HepG2 (cell line): ENCODE measurements at regions not wholly inside any gene's neighbourhood (a gene's known extent, or its start where the extent isn't known, plus 50 kb on each side); places are given as distances from the start of the nearest gene placed in this dataset.

Source experiments
- ATAC-seq: fragments of 200-7000 bp; cut with Tn5 transposase; 3 replicates; pipeline ENCODE4 v1.9.1; 2020; ENCODE audit warnings: mild to moderate bottlenecking, moderate library complexity
- BruUV-seq: library from RNA; stranded (reverse); fragments of 400-500 nt; replicated peaks from 2 replicates; lab custom pipeline; 2021; lab: Mats Ljungman, UMichigan
- CTCF ChIA-PET: fragments of 300-600 bp; formaldehyde crosslinking; extraction: SDS; loops from one replicate; lab custom pipeline; 2021; ENCODE audit warnings: low total read pairs, inconsistent platforms, low intra/inter-chr PET ratio; lab: Yijun Ruan, JAX
- POLR2A ChIA-PET: fragments of 350-600 bp; sonication (Branson Sonifier 250); formaldehyde crosslinking; loops from one replicate; lab custom pipeline; 2020; ENCODE audit warnings: antibody characterized with exemption, inconsistent platforms; lab: Yijun Ruan, JAX
- DNase-seq: peaks from one replicate; pipeline ENCODE4 v3.0.0-alpha.2; 2015; ENCODE audit warnings: low spot score
- FAIRE-seq: peaks from 3 replicates; lab custom pipeline; 2011; peaks lifted over from hg19 to GRCh38; lab: Jason Lieb, UNC
- H2AFZ ChIP-seq: one replicate; pipeline ENCODE4 v1.6.1; 2011; ENCODE audit warnings: low read length, inconsistent platforms
- H3K27ac ChIP-seq: fragments of 300-600 bp; 3 replicates; pipeline ENCODE4 v1.8.0; 2011; ENCODE audit warnings: mixed run types, mild to moderate bottlenecking, mixed read lengths, low read length, inconsistent platforms; ENCODE audit not compliant: insufficient read depth; ENCODE audit errors: extremely low read length
- H3K27me3 ChIP-seq, 2 experiments: fragments of 200-600 bp in 1 of 2; 2 replicates in 1 of 2; 3 replicates in 1 of 2; pipeline versions ENCODE4 v1.6.0 to v1.8.0; 2011; ENCODE audit warnings: low read length in 2 of 2, mild to moderate bottlenecking in 2 of 2, moderate library complexity in 2 of 2, inconsistent platforms in 1 of 2; ENCODE audit not compliant: insufficient read depth in 2 of 2, control insufficient read depth in 1 of 2
- H3K36me3 ChIP-seq, 2 experiments: fragments of 200-600 bp in 1 of 2; replicated peaks in 1 of 2; 2 replicates in 1 of 2; 3 replicates in 1 of 2; pipeline versions ENCODE4 v1.5.1 to v1.8.0; 2011; ENCODE audit warnings: low read length in 2 of 2, inconsistent platforms in 1 of 2; ENCODE audit not compliant: insufficient read depth in 2 of 2, control insufficient read depth in 1 of 2
- H3K4me1 ChIP-seq: 2 replicates; pipeline ENCODE4 v1.5.1; 2012; ENCODE audit warnings: low read length, inconsistent platforms; ENCODE audit not compliant: insufficient read depth
- H3K4me2 ChIP-seq: 2 replicates; pipeline ENCODE4 v1.6.0; 2011; ENCODE audit warnings: low read depth, low read length, inconsistent platforms
- H3K4me3 ChIP-seq, 3 experiments: fragments of 200-600 bp in 1 of 3; sonication (generic), shearing (Covaris generic) in 1 of 3; replicated peaks in 1 of 3; 2 replicates each; pipeline ENCODE4 v1.5.1; 2011 to 2016; ENCODE audit warnings: low read length in 3 of 3, inconsistent platforms in 2 of 3, low read depth in 2 of 3, mild to moderate bottlenecking in 2 of 3, control low read depth in 1 of 3, mixed read lengths in 1 of 3; ENCODE audit not compliant: insufficient read depth in 1 of 3
- H3K79me2 ChIP-seq: one replicate; pipeline ENCODE4 v1.6.1; 2011; ENCODE audit warnings: low read length, inconsistent platforms; ENCODE audit not compliant: insufficient read depth
- H3K9ac ChIP-seq: 2 replicates; pipeline ENCODE4 v1.6.0; 2011; ENCODE audit warnings: mild to moderate bottlenecking, low read depth, low read length, inconsistent platforms; ENCODE audit not compliant: insufficient read depth
- H3K9me3 ChIP-seq: 2 replicates; pipeline ENCODE4 v1.5.1; 2012; ENCODE audit warnings: mild to moderate bottlenecking, low read length
- H4K20me1 ChIP-seq: 2 replicates; pipeline ENCODE4 v1.6.0; 2011; ENCODE audit warnings: inconsistent platforms, mild to moderate bottlenecking, low read length, moderate library complexity; ENCODE audit not compliant: insufficient read depth
- ASH2L ChIP-seq: fragments of 300-600, 200-600 bp; sonication (generic); IDR thresholded peaks from 2 replicates; pipeline ENCODE4 v1.7.0; 2017; ENCODE audit warnings: low read depth, mild to moderate bottlenecking, moderate library complexity, mixed read lengths, low read length; ENCODE audit not compliant: insufficient read length
- BRD4 ChIP-seq: sonication (generic); formaldehyde crosslinking; IDR thresholded peaks from 2 replicates; pipeline ENCODE4 v1.4.0; 2020; ENCODE audit warnings: missing genetic modification reagents
- KAT8 ChIP-seq: IDR thresholded peaks from 2 replicates; pipeline ENCODE4 v1.6.1; 2016; ENCODE audit warnings: missing genetic modification reagents, missing compliant biosample characterization
- KDM4B ChIP-seq: sonication (generic); formaldehyde crosslinking; IDR thresholded peaks from 2 replicates; pipeline ENCODE4 v1.4.0; 2020; ENCODE audit warnings: missing genetic modification reagents
- KMT2B ChIP-seq: IDR thresholded peaks from 2 replicates; pipeline ENCODE4 v1.6.1; 2016; ENCODE audit warnings: missing genetic modification reagents, missing compliant biosample characterization
- SRSF4 ChIP-seq: fragments of 200-400 bp; formaldehyde crosslinking; IDR thresholded peaks from one replicate; pipeline ENCODE4 v1.6.1; 2018; ENCODE audit warnings: mild to moderate bottlenecking, low read depth, low read length, moderate library complexity; ENCODE audit not compliant: poor library complexity, severe bottlenecking
- TRIM24 ChIP-seq: sonication (generic); formaldehyde crosslinking; IDR thresholded peaks from 2 replicates; pipeline ENCODE4 v1.8.0; 2022; ENCODE audit warnings: mild to moderate bottlenecking, missing genetic modification reagents
- ZNF138 ChIP-seq: sonication (generic); formaldehyde crosslinking; IDR thresholded peaks from 2 replicates; pipeline ENCODE4 v1.5.0; 2020; ENCODE audit warnings: mild to moderate bottlenecking, low read depth, missing genetic modification reagents
- ZNF547 ChIP-seq: sonication (generic); formaldehyde crosslinking; IDR thresholded peaks from 2 replicates; pipeline ENCODE4 v1.5.1; 2020; ENCODE audit warnings: mild to moderate bottlenecking, missing genetic modification reagents
- ZNF605 ChIP-seq: sonication (generic); formaldehyde crosslinking; IDR thresholded peaks from 2 replicates; pipeline ENCODE4 v1.8.0; 2022; ENCODE audit warnings: mild to moderate bottlenecking, missing genetic modification reagents
- ZSCAN31 ChIP-seq: sonication (generic); formaldehyde crosslinking; IDR thresholded peaks from 2 replicates; pipeline ENCODE4 v1.5.0; 2020; ENCODE audit warnings: low read depth, mild to moderate bottlenecking, missing genetic modification reagents
- WGBS: methylation state at CpG from one replicate; pipeline ENCODE4 v1.1.6; 2017; ENCODE audit warnings: low lambda C conversion rate; 5-methylcytosine and 5-hydroxymethylcytosine counted together
- in situ Hi-C: cut with HindIII; loops from 2 replicates; pipeline ENCODE4 v1.10.0; 2017; ENCODE audit warnings: low pct_unique_long_range_greater_than_20kb; ENCODE audit not compliant: extremely low pct_ligation_motif_present
- intact Hi-C: fragments of 100-400 bp; cut with micrococcal nuclease; formaldehyde crosslinking; loops from one replicate; pipeline ENCODE4 v1.10.0; 2022; ENCODE audit not compliant: unreplicated experiment
- TF ChIP-seq, protein P1 (sequence below): sonication (generic); formaldehyde crosslinking; IDR thresholded peaks from 2 replicates; pipeline ENCODE4 v1.5.0; 2020; ENCODE audit warnings: mild to moderate bottlenecking, low read depth, missing genetic modification reagents, borderline replicate concordance

DNA sequence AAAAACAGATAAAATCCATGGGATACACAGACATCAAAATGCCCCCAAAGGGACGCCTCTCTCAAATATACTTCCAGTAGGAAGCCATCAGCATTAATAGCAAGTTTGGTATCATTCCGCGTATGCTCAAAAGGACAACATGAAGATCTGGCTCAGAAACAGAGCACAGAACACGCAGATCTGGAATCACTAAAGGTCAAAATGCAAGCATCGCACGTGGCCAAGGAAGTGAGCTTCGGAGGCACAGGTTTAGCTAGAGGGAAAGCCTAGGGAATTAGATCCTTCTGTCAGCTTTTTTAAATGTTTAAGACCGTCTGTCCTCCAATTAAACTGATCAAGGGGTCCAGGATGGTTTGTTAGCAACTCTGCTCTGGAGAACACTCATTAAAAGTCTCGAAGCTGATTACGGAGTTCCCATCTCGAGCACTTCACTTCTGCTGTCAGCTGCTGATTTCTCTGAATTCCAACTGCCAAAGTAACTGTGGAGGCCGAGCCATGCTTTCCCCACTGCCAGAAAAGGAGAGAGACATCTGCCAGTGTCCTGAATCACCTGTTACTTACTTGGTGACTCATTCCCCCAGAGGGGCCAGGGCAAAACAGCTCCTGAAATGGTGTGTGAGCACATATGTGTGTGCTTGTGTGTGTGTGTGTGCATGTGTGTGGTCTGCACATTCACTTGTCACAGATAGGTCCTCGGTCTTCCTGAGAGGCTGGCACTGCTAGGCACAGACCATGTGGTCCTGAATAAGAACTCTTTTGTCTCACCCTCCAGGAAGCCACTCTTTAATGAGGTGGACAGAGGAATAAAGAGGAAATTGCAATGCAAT, 177.7 kb upstream of the PPARGC1A start:
- in situ Hi-C loops (no loop called here), intact Hi-C loops (no loop called here)
- Histone ChIP-seq H3K36me3 (no peaks in the 10 kb centered on the region), H2AFZ (no peak overlapping the region), H3K79me2 (no peaks in the 10 kb centered on the region), H4K20me1 (no peaks in the 10 kb centered on the region), H3K4me1 (no peaks in the 10 kb centered on the region), H3K4me2 (no peak overlapping the region), H3K9ac (no peak overlapping the region), H3K27me3 (0 out of 5 replicates have a peak, but pooled peaks cover 0 to 3% of the 10 kb centered on the region in 2 experiments), H3K9me3 (no peaks in the 10 kb centered on the region), H3K4me3 (no peak overlapping the region), H3K27ac (no peak overlapping the region)
- DNase-seq (no peak), FAIRE-seq (no peak), ATAC-seq (no peak)
- CTCF ChIA-PET = no interaction called here
- no TSS peak for BruUV-seq
- WGBS = 40% methylated on average over 12 of the region's 13 CpGs
- TF ChIP-seq ZSCAN31 (CRISPR knock-in tag) (no peak), TRIM24 (CRISPR knock-in tag) (no peak), KDM4B (CRISPR knock-in tag) (no peak), KMT2B (no peak), ASH2L (no peak), SRSF4 (no peak), BRD4 (no peak), ZNF605 (CRISPR knock-in tag) (no peak), ZNF547 (no peak), KAT8 (no peak), ZNF138 (CRISPR knock-in tag) (no peak)
- TF ChIP-seq, protein P1, sequence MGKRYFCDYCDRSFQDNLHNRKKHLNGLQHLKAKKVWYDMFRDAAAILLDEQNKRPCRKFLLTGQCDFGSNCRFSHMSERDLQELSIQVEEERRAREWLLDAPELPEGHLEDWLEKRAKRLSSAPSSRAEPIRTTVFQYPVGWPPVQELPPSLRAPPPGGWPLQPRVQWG (CRISPR knock-in tag) = no peak
- POLR2A ChIA-PET = no interaction called here
